ENCODE measurements at regions not wholly inside any gene's neighbourhood (a gene's known extent, or its start where the extent isn't known, plus 50 kb on each side); places are given as distances from the start of the nearest gene placed in this dataset.
"Not testable (repeated sequence)": the region's sequence is repeated elsewhere in the genome, so short reads cannot be mapped to it uniquely, and the experiment has no call there.

GRCh38 chr2:221958224-221958623 is 340.6 kb downstream of the PAX3 start:
- Histone ChIP-seq H3K4me3 (no peak overlapping the region), H3K27ac (no peak overlapping the region)

- no peak overlapping the region for H3K27ac ChIP-seq
- H3K4me3 ChIP-seq, result no peak overlapping the region
Observed at GRCh38 chr2:221948076-221948475, 350.7 kb downstream of the PAX3 start.

GRCh38 chr2:221944452-221944851 is 354.3 kb downstream of the PAX3 start:
- H3K4me3 ChIP-seq, H3K27ac ChIP-seq: not testable (repeated sequence)

- Histone ChIP-seq H3K4me3 (no peak overlapping the region), H3K27ac (peak overlapping the region in 1 of 21 experiments; percentile 24)
Observed at GRCh38 chr2:221943076-221943810, 355.6 kb downstream of the PAX3 start.

GRCh38 chr2:221931251-221931991 is 359.3 kb upstream of the EPHA4 start:
- no peak overlapping the region for H3K4me3 ChIP-seq
- no peak overlapping the region for H3K27ac ChIP-seq

- Histone ChIP-seq H3K27ac (no peak overlapping the region), H3K4me3 (no peak overlapping the region)
Observed at GRCh38 chr2:221929259-221929658, 357.2 kb upstream of the EPHA4 start.

GRCh38 chr2:221926327-221926726 is 354.2 kb upstream of the EPHA4 start:
- Histone ChIP-seq H3K27ac (no peak overlapping the region), H3K4me3 (no peak overlapping the region)

GRCh38 chr2:221924576-221924975 is 352.5 kb upstream of the EPHA4 start:
- Histone ChIP-seq H3K4me3 (no peak overlapping the region), H3K27ac (no peak overlapping the region)

GRCh38 chr2:221915926-221916325 is 343.8 kb upstream of the EPHA4 start:
- Histone ChIP-seq H3K27ac (no peak overlapping the region), H3K4me3 (no peak overlapping the region)

- Histone ChIP-seq H3K4me3 (no peak overlapping the region), H3K27ac (no peak overlapping the region)
Observed at GRCh38 chr2:221914334-221914880, 342.3 kb upstream of the EPHA4 start.

GRCh38 chr2:221911890-221912289 is 339.8 kb upstream of the EPHA4 start:
- no peak overlapping the region for H3K27ac ChIP-seq
- H3K4me3 ChIP-seq, result no peak overlapping the region

- Histone ChIP-seq H3K27ac (no peak overlapping the region), H3K4me3 (no peak overlapping the region)
Observed at GRCh38 chr2:221911321-221911720, 339.2 kb upstream of the EPHA4 start.

GRCh38 chr2:221908518-221908917 is 336.4 kb upstream of the EPHA4 start:
- no peak overlapping the region for H3K27ac ChIP-seq
- H3K4me3 ChIP-seq, result no peak overlapping the region

GRCh38 chr2:221897718-221898117 is 325.6 kb upstream of the EPHA4 start:
- Histone ChIP-seq H3K4me3 (no peak overlapping the region), H3K27ac (no peak overlapping the region)

- Histone ChIP-seq H3K4me3 (no peak overlapping the region), H3K27ac (peak overlapping the region in 5 of 21 experiments; percentile 5 to 51 (median 39))
Observed at GRCh38 chr2:221896505-221897151, 324.5 kb upstream of the EPHA4 start.

GRCh38 chr2:221895366-221896121 is 323.4 kb upstream of the EPHA4 start:
- Histone ChIP-seq H3K4me3 (no peak overlapping the region), H3K27ac (peak overlapping the region in 3 of 21 experiments; percentile 34 to 43 (median 39))

- Histone ChIP-seq H3K4me3 (no peak overlapping the region), H3K27ac (no peak overlapping the region)
Observed at GRCh38 chr2:221893501-221893900, 321.4 kb upstream of the EPHA4 start.

- H3K27ac ChIP-seq, H3K4me3 ChIP-seq: not testable (repeated sequence)
Observed at GRCh38 chr2:221892006-221892405, 319.9 kb upstream of the EPHA4 start.

- H3K27ac ChIP-seq, result no peak overlapping the region
- no peak overlapping the region for H3K4me3 ChIP-seq
Observed at GRCh38 chr2:221883976-221884375, 311.9 kb upstream of the EPHA4 start.

GRCh38 chr2:221876016-221876415 is 303.9 kb upstream of the EPHA4 start:
- H3K4me3 ChIP-seq, result no peak overlapping the region
- no peak overlapping the region for H3K27ac ChIP-seq
